ENCODE measurements at regions not wholly inside any gene's neighbourhood (a gene's known extent, or its start where the extent isn't known, plus 50 kb on each side); places are given as distances from the start of the nearest gene placed in this dataset.
"Not testable (repeated sequence)": the region's sequence is repeated elsewhere in the genome, so short reads cannot be mapped to it uniquely, and the experiment has no call there.

DNA sequence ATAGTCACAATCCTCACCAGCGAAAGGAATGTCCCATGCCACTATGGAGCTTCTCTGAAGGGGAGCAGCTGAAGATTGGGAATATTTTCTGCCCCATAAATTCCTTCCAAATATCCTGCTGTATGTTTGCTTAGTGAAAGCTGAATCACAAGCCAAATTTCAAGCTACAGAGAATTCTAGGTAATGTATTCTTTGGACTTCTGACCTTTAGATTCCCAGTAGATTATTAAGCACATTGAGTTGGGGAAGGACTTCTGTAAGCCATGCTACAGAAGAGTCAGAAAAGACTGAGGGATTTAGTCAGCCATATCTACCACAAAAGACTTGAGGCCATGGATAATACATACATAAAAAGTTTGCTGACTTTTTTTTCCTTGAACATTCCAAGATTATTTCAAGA lies 1342.0 kb upstream of the NUDT12 start:
- Histone ChIP-seq H3K36me3 (ENCODE audit: insufficient read depth, low read length) (no peaks in the 10 kb centered on the region), H3K27me3 (ENCODE audit: insufficient read depth, low read length) (0 out of 2 replicates have a peak, but pooled peaks cover 4% of the 10 kb centered on the region), H3K4me3 (ENCODE audit: low read depth, low read length) (no peak overlapping the region), H3K4me1 (ENCODE audit: control insufficient read depth, insufficient read depth, low read length, unreplicated experiment) (no peaks in the 10 kb centered on the region), H3K79me2 (ENCODE audit: control insufficient read depth, insufficient read depth, low read length, unreplicated experiment) (no peaks in the 10 kb centered on the region), H2AFZ (ENCODE audit: low read length, unreplicated experiment) (no peak overlapping the region), H3K27ac (ENCODE audit: low read depth, low read length) (no peak overlapping the region)

DNA sequence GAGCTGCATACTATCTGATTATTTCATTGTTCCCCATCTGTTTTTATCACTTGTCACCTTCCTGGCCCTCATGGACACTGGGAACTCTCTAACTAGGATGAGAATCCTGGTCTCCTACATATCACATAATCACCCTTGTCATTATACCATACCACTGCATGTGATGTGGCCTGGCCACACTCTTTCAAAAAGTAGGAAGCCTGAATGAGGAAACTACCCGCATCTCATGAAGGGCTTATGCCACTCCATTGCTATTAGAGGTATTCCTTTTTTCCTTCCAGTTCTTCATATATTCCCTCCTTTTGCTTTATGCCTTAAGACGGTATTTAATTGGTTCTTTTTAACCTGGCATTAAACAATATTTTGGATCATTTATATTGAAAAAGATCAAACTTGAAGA lies 1341.4 kb upstream of the NUDT12 start:
- Histone ChIP-seq H3K36me3 (ENCODE audit: insufficient read depth, low read length) (no peaks in the 10 kb centered on the region), H3K79me2 (ENCODE audit: control insufficient read depth, insufficient read depth, low read length, unreplicated experiment) (no peaks in the 10 kb centered on the region), H3K27ac (ENCODE audit: low read depth, low read length) (no peak overlapping the region), H2AFZ (ENCODE audit: low read length, unreplicated experiment) (no peak overlapping the region), H3K27me3 (ENCODE audit: insufficient read depth, low read length) (0 out of 2 replicates have a peak, but pooled peaks cover 4% of the 10 kb centered on the region), H3K4me1 (ENCODE audit: control insufficient read depth, insufficient read depth, low read length, unreplicated experiment) (no peaks in the 10 kb centered on the region), H3K4me3 (ENCODE audit: low read depth, low read length) (no peak overlapping the region)

DNA sequence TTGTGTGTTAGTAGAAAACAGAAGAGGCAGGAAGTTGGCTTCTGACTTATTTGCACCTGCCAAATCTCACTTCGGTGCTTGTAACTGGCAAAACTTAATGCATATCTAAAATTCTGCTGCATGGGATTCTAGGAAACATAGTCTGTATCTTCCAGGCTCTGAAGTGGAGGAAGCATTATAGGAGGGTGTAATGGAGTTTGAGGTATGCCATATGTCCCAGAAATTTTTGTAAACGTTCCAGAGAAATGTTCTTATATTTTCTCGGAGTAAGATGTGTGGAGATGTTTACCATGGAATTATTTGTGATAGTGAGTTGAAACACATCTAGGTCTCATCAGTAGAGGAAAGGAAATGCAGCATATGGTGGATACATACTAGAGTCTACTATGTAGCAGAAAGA lies 1329.0 kb upstream of the NUDT12 start:
- H3K4me1 ChIP-seq (ENCODE audit: control insufficient read depth, insufficient read depth, low read length, unreplicated experiment): no peaks in the 10 kb centered on the region
- no peak overlapping the region for H3K27ac ChIP-seq (ENCODE audit: low read depth, low read length)
- H3K4me3 ChIP-seq (ENCODE audit: low read depth, low read length): no peak overlapping the region
- no peaks in the 10 kb centered on the region for H3K36me3 ChIP-seq (ENCODE audit: insufficient read depth, low read length)
- no peaks in the 10 kb centered on the region for H3K79me2 ChIP-seq (ENCODE audit: control insufficient read depth, insufficient read depth, low read length, unreplicated experiment)
- H2AFZ ChIP-seq (ENCODE audit: low read length, unreplicated experiment): no peak overlapping the region
- no peaks in the 10 kb centered on the region for H3K27me3 ChIP-seq (ENCODE audit: insufficient read depth, low read length)

DNA sequence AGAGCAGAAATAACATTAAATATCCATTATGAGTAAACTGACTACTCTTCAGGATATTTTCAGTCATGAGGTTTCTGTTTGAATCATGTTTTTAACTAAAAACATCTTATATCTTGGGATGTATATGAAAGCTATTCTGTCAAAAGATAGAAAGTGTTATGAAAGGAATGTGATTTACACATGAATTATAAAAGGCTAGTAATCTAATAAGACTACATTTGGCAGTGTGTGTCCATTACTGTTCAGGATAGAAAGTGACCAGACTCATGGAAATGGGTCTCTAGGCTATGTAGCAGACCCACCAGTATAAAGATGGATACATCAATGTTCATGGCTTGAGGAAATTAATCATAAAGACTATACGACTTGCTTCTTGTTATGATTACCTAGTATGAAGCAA lies 1328.2 kb upstream of the NUDT12 start:
- Histone ChIP-seq H3K79me2 (ENCODE audit: control insufficient read depth, insufficient read depth, low read length, unreplicated experiment) (no peaks in the 10 kb centered on the region), H3K36me3 (ENCODE audit: insufficient read depth, low read length) (no peaks in the 10 kb centered on the region), H3K4me3 (ENCODE audit: low read depth, low read length) (no peak overlapping the region), H3K27me3 (ENCODE audit: insufficient read depth, low read length) (no peaks in the 10 kb centered on the region), H2AFZ (ENCODE audit: low read length, unreplicated experiment) (no peak overlapping the region), H3K27ac (ENCODE audit: low read depth, low read length) (no peak overlapping the region), H3K4me1 (ENCODE audit: control insufficient read depth, insufficient read depth, low read length, unreplicated experiment) (no peaks in the 10 kb centered on the region)

DNA sequence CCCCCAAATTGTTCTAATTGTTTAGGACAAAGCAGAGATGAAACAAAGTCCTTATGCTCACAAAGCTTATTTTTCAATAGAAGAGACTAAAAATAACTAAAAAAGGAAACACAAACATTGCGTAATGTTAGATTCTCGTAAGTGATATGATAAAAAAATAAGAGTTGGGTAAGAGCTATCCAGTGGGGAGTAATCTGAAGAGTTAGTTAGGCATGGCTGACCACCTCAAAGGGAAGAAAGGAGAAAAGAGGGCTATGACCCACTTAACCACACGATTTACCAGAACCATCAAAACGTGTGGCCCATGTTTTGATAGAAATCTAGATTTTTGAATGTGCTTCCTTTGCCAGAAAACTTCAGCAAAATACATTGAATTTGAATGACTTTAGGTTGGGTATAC lies 1296.8 kb upstream of the NUDT12 start:
- peaks cover 7% of the 10 kb centered on the region for H3K4me1 ChIP-seq (ENCODE audit: control insufficient read depth, insufficient read depth, low read length, unreplicated experiment)
- no peak overlapping the region for H3K4me3 ChIP-seq (ENCODE audit: low read depth, low read length)
- no peaks in the 10 kb centered on the region for H3K79me2 ChIP-seq (ENCODE audit: control insufficient read depth, insufficient read depth, low read length, unreplicated experiment)
- no peak overlapping the region for H2AFZ ChIP-seq (ENCODE audit: low read length, unreplicated experiment)
- H3K36me3 ChIP-seq (ENCODE audit: insufficient read depth, low read length): no peaks in the 10 kb centered on the region
- no peaks in the 10 kb centered on the region for H3K27me3 ChIP-seq (ENCODE audit: insufficient read depth, low read length)
- H3K27ac ChIP-seq (ENCODE audit: low read depth, low read length): no peak overlapping the region

DNA sequence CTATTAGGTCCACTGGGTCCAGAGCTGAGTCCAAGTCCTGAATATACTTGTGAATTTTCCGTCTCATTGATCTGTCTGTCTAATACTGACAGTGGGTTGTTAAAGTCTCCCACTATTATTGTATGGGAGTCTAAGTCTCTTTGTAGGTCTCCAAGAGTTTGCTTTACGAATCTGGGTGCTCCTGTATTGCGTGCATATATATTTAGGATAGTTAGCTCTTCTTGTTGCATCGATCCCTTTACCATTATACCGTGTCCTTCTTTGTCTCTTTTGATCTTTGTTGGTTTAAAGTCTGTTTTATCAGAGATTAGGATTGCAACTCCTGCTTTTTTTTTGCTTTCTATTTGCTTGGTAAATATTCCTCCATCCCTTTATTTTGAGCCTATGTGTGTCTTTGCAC lies 1289.5 kb upstream of the NUDT12 start:
- not testable (repeated sequence) for H3K27me3 ChIP-seq (ENCODE audit: insufficient read depth, low read length); H3K4me3 ChIP-seq (ENCODE audit: low read depth, low read length); H3K27ac ChIP-seq (ENCODE audit: low read depth, low read length); H3K4me1 ChIP-seq (ENCODE audit: control insufficient read depth, insufficient read depth, low read length, unreplicated experiment); H3K36me3 ChIP-seq (ENCODE audit: insufficient read depth, low read length); H2AFZ ChIP-seq (ENCODE audit: low read length, unreplicated experiment); H3K79me2 ChIP-seq (ENCODE audit: control insufficient read depth, insufficient read depth, low read length, unreplicated experiment)

DNA sequence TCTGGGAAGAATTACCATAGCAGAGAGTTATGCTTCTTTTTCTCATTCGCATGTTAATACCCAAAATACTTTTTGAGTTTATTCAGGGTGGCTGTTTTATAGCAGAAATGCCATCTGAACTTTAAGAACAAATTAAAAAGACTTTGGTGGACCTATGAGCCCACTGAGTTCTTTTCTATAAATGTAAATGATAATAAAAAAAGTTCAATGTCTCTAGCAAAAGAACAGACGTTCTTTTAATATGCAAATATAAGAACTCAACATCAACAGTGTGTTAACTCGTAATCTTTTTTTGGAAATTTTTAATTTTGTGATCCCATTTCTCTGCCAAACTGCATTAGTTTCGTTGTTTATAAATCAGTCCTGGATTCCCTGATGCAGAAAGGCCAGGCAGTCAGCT lies 1283.0 kb upstream of the NUDT12 start:
- no peak overlapping the region for H3K4me3 ChIP-seq (ENCODE audit: low read depth, low read length)
- no peaks in the 10 kb centered on the region for H3K36me3 ChIP-seq (ENCODE audit: insufficient read depth, low read length)
- no peak overlapping the region for H2AFZ ChIP-seq (ENCODE audit: low read length, unreplicated experiment)
- H3K27me3 ChIP-seq (ENCODE audit: insufficient read depth, low read length): no peaks in the 10 kb centered on the region
- H3K79me2 ChIP-seq (ENCODE audit: control insufficient read depth, insufficient read depth, low read length, unreplicated experiment): no peaks in the 10 kb centered on the region
- H3K27ac ChIP-seq (ENCODE audit: low read depth, low read length): no peak overlapping the region
- no peaks in the 10 kb centered on the region for H3K4me1 ChIP-seq (ENCODE audit: control insufficient read depth, insufficient read depth, low read length, unreplicated experiment)

DNA sequence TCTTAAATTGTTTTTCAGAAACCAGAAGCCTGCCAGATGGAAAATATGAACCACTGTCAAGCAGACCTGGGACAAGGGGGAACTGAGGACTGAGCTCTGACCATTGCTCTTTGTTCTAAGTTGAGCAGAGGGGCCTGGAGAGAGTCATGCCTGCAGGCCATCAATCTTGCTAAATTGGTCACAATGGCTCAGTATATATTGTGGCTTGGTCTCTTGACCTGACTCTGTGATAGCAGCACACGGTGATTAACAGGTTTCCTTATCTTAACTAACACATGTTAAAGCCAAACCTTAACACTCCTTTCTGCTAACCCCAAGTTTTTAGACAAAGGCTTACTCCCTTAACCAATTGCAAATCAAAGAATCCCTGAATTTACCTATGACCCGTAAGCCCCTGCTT lies 1281.2 kb upstream of the NUDT12 start:
- Histone ChIP-seq H3K27ac (ENCODE audit: low read depth, low read length) (no peak overlapping the region), H3K4me1 (ENCODE audit: control insufficient read depth, insufficient read depth, low read length, unreplicated experiment) (no peaks in the 10 kb centered on the region), H3K79me2 (ENCODE audit: control insufficient read depth, insufficient read depth, low read length, unreplicated experiment) (no peaks in the 10 kb centered on the region), H3K36me3 (ENCODE audit: insufficient read depth, low read length) (no peaks in the 10 kb centered on the region), H3K4me3 (ENCODE audit: low read depth, low read length) (no peak overlapping the region), H3K27me3 (ENCODE audit: insufficient read depth, low read length) (no peaks in the 10 kb centered on the region), H2AFZ (ENCODE audit: low read length, unreplicated experiment) (no peak overlapping the region)

DNA sequence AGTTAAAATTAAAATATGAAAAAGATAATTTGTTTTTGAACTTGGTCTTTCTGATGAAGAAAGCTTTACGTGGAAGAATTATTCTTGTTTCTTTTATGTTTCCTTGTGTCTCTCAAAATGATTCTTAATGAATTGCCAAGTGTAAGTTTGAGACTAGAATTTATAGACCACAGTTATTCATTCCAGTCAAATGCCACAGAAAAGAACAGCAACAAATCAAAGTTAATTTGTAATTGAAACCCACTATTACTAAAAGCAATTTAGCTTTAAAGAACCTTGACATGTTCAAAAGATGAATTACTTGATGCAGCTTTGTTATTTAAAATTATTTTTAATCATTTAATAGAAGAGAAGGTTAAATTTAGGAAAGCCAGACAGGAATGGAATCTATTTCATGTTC lies 1277.7 kb upstream of the NUDT12 start:
- Histone ChIP-seq H3K4me1 (ENCODE audit: control insufficient read depth, insufficient read depth, low read length, unreplicated experiment) (no peaks in the 10 kb centered on the region), H3K27me3 (ENCODE audit: insufficient read depth, low read length) (no peaks in the 10 kb centered on the region), H2AFZ (ENCODE audit: low read length, unreplicated experiment) (no peak overlapping the region), H3K4me3 (ENCODE audit: low read depth, low read length) (no peak overlapping the region), H3K36me3 (ENCODE audit: insufficient read depth, low read length) (no peaks in the 10 kb centered on the region), H3K27ac (ENCODE audit: low read depth, low read length) (no peak overlapping the region), H3K79me2 (ENCODE audit: control insufficient read depth, insufficient read depth, low read length, unreplicated experiment) (no peaks in the 10 kb centered on the region)

DNA sequence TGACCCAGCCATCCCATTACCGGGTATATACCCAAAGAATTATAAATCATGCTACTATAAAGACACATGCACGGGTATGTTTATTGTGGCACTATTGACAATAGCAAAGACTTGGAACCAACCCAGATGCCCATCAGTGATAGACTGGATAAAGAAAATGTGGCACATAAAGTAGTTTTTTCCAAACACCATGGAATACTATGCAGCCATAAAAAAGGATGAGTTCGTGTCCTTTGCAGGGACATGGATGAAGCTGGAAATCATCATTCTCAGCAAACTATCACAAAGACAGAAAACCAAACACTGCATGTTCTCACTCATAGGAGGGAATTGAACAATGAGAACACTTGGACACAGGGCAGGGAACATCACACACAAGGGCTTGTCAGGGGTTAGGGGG lies 1268.9 kb upstream of the NUDT12 start:
- not testable (repeated sequence) for H2AFZ ChIP-seq (ENCODE audit: low read length, unreplicated experiment); H3K79me2 ChIP-seq (ENCODE audit: control insufficient read depth, insufficient read depth, low read length, unreplicated experiment); H3K27ac ChIP-seq (ENCODE audit: low read depth, low read length); H3K36me3 ChIP-seq (ENCODE audit: insufficient read depth, low read length); H3K4me3 ChIP-seq (ENCODE audit: low read depth, low read length); H3K4me1 ChIP-seq (ENCODE audit: control insufficient read depth, insufficient read depth, low read length, unreplicated experiment); H3K27me3 ChIP-seq (ENCODE audit: insufficient read depth, low read length)

DNA sequence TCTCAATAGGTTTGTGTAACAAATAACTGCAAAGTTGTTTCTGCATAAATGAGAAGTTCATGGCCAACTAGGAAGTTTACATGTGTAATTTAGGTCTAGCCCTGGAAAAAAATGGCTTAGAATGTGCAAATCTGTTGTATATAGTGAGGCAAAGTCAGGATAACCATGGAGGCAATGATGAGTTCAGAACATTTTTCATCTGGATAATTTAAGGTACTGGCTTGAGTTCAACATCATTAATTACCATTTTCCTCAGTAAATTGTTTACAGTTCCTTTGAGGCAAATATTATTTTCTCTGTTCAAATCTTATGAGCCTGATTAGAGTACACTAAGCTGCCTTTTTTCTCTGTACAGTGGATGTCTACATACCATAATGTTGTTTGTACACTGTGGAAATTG lies 1259.0 kb upstream of the NUDT12 start:
- Histone ChIP-seq H2AFZ (ENCODE audit: low read length, unreplicated experiment) (no peak overlapping the region), H3K27me3 (ENCODE audit: insufficient read depth, low read length) (no peaks in the 10 kb centered on the region), H3K4me1 (ENCODE audit: control insufficient read depth, insufficient read depth, low read length, unreplicated experiment) (no peaks in the 10 kb centered on the region), H3K36me3 (ENCODE audit: insufficient read depth, low read length) (no peaks in the 10 kb centered on the region), H3K4me3 (ENCODE audit: low read depth, low read length) (no peak overlapping the region), H3K79me2 (ENCODE audit: control insufficient read depth, insufficient read depth, low read length, unreplicated experiment) (no peaks in the 10 kb centered on the region), H3K27ac (ENCODE audit: low read depth, low read length) (no peak overlapping the region)

DNA sequence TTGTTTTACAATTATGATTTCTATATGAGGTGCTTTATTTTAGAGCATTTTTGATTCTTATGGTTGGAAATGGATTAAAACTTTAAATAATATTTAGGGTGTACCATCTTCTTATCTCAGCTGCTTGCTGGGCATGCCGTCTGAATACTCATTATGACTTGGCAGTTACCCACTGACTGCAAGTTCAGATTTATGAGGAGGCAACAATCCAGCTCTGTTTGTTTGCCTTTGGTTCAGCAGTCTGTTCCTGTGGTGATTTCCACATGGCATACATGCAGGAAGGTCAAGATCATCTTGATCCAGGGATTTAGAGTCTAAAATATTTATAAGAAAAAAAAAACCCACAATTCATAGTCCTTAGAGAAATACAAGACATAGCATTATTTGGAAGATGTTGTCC lies 1254.5 kb upstream of the NUDT12 start:
- H3K27me3 ChIP-seq (ENCODE audit: insufficient read depth, low read length): no peaks in the 10 kb centered on the region
- no peak overlapping the region for H3K27ac ChIP-seq (ENCODE audit: low read depth, low read length)
- no peak overlapping the region for H3K4me3 ChIP-seq (ENCODE audit: low read depth, low read length)
- no peak overlapping the region for H2AFZ ChIP-seq (ENCODE audit: low read length, unreplicated experiment)
- H3K36me3 ChIP-seq (ENCODE audit: insufficient read depth, low read length): no peaks in the 10 kb centered on the region
- H3K79me2 ChIP-seq (ENCODE audit: control insufficient read depth, insufficient read depth, low read length, unreplicated experiment): no peaks in the 10 kb centered on the region
- no peaks in the 10 kb centered on the region for H3K4me1 ChIP-seq (ENCODE audit: control insufficient read depth, insufficient read depth, low read length, unreplicated experiment)

Measured in ACC112 (cell line).